ENCODE measurements at regions not wholly inside any gene's neighbourhood (a gene's known extent, or its start where the extent isn't known, plus 50 kb on each side); places are given as distances from the start of the nearest gene placed in this dataset.

DNA sequence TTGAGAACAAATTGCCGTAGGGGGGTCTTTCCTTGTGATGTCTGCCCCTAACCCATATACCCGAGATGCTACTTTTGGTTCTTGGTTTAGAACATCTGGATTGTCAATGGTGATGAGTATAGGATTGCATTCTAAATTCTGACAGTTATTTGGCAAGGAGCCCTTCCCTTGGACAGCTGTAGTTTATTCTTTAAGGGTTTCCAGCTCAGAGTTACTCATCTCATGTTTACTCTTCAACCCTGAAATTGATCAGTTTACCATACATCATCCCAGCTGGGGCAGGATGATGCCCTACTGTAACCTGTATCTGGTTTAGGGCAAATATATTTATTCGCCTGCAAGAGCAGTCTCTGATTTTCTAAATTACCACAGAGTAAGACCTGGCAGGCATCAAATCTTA lies 85.7 kb upstream of the XCR1 start:
- no peak for DNase-seq

DNA sequence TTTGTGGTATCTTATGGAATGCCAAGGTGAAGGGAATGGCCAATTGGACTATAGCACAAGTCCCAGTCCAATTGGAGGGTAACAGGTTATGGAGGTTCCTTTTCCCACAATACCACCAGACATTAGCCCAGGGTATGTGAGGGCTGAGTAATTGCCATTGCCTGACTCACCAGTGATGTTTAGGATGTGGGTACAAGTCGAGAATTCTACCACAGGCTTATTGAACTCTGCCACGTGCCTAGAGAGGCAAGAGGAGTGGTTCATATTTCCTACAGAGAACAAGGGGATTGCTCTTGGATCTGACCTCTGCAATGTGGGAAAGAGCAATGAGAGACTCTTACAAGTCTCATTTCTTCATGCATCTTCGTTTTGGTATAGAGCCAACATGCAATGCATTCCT lies 85.0 kb upstream of the XCR1 start:
- no peak for DNase-seq

DNA sequence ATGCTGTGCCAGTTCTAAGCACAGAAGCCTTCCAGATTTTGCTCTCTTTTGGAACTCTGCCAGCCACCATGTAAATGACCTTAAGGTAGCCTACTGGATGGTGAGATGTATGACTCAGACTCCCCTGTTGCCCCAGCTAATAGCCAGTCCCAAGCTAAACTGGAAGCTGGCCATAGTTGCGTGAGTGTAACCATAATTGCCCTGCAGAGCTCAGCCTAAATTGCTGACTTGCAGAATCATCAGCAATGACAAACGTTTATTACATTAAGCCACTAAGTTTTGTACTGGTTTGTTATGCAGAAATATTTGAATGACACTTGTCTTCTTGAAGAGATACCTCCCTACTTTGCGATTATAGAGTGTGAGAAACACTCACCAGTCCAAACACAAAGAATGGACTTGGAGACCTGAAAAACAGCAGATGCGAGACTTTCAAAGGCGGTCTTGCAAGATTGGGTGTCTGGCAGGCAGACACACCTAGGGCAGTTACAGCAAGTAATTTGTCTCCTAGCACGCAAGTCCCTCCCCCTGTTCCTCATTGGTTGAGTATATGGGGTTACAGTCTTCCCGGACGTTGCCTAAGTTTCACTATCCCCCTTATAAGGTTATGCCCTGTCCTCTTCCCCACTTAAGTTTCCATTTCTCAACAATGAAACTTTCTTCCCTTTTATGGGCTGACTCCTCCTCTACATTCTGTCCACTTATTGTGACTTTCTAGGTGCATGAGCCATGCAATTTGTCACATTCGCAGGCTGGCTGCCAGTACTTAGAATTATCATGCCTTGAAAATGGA lies 83.6 kb upstream of the XCR1 start:
- no peak for DNase-seq

GRCh38 chr3:46107682-46108081 lies 80.4 kb upstream of the XCR1 start:
- no peak for DNase-seq

DNA sequence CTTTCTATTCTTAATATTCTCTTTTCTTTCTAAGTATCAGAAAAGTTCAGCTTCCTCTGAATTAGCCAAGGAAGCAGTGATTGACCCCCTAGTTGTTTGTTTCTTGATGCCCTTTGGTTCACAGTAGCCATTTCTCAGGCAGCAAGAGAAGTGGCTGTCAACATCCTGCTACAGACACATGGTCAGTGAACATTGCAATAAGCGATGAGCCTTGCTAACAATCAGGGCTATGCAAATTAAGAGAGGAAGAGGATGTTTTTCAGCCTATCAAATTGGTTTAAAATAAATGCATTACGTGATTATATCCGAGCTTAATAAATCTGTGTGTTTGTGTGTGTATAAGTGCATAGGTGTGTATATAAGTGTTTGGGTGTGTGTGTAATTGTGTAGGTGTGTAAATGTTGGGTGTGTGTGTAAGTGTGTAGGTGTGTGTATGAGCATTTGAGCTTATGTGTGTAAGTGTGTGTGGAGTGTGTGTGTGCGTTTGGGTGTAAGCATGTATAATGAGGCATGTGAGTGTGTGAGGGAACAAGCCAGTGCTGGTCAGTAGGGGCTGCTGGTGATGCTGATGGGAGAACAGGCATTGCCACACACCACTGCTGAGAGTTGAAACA lies 78.1 kb upstream of the XCR1 start:
- no peak for DNase-seq

DNA sequence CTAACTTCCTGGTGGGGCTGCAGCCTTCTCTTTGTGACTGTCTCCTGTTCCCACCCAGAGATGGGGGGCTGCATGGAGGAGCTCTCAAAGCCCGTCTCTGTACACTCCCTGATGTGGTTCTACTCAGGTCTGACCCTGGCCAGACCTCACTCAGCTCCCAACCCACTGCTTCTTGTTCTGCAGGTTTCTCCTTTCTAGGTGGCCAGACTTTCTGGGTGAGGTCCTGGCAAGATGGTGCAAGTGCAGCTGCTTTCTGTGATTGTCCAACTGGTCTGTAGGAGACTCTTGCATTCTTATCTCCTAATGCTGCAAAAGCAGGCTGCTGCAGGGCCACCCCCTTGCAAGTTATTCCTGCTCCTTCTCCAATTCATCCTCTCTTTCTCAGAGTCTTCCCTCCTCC lies 77.4 kb upstream of the XCR1 start:
- no peak for DNase-seq

DNA sequence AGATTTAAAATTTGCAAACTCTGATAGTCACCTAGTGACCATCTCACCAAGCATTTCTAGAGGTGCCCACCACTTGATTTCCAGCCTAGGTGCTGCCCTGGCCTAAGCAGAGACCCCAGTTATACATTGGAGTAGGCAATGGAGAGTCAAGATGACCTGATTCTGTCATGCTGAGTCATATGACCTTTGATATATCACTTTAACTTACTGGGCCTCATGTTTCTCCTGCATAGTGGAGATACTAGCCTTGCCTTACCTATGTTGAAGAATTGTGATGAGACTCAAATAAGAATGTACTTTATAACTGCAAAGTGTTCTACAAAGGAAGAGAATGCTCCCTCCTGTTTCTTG lies 75.5 kb upstream of the XCR1 start:
- no peak for DNase-seq

DNA sequence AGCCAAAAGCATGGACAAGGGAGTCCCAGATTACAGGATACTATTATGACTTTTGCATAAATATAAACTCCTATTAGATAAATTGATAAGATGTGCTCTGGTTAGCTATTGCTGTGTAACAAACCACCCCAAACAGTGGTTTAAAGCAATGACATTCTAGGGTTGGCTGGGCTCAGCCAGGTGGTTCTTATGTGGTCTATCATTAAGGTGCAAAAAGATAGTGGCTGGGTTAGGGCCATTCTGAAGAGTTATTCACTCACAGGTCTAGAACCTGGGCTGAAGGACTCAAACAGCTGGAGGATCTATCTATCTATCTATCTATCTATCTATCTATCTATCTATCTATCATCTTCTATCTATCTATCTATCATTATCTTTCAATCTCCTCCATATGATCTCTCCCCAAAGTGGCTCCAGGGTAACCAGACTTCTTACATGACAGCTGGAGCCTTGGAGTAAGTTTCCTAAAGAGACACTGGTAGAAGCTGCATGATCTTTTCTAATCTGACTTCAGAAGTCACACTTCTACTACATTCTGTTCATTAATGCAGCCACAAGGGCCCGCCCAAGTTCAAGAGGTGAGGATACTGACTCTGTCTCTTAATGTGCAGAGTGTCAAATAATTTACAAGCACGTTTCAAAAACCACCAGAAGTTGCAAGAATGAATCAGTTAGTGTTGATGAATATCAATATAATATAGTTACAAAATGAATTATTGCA lies 74.9 kb upstream of the XCR1 start:
- no peak for DNase-seq

- no peak for DNase-seq
Measured at GRCh38 chr3:46100812-46101211, 73.5 kb upstream of the XCR1 start.

GRCh38 chr3:46098319-46098761 lies 71.1 kb upstream of the XCR1 start:
- no peak for DNase-seq

DNA sequence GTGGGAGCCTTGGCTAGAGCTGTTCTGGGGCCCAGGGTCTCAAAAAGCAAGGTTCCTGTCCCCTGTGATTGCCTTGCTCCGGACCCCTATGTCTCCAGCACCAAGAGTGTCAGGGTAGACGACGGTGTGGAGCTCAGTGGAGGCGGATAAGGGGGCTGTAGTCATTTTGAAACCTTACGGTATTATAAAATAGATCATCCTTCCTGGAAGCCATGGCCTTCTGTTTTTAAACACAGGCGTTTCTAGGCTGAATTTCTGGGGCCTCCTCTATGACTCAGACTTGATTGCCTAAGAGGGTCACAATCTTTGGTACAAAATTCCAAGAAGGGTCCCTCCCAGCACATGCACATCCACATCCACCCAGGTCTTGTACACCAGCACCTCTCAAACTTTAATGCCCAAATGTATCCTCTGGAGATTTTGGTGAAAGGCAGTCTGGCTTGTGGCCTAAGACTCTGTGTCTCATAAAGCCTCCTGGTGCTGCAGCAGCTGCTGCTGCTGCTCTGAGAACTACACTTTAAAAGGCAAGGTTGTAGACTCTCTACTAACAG lies 70.5 kb upstream of the XCR1 start:
- no peak for DNase-seq

DNA sequence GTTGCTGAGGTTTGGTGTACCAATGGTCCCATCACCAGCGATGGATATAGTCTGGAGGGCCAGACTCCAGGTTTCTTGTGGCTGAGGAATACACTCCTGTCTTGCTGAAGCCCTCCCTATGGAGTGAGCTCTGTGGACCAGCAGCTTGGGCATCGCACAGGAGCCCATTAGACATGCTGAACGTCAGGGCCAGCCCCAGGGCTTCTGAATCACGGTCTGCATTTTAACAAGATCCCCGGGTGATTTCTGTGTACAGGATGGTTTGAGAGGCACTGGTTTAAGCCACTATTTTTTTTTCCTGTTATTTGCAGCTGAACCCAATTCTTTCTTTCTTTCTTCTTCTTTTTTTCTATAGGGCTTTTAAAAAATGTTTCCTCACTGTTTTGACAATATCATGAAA lies 69.5 kb upstream of the XCR1 start:
- DNase-seq, result no peak

GRCh38 chr3:46096336-46096735 lies 69.1 kb upstream of the XCR1 start:
- DNase-seq, result no peak

DNA sequence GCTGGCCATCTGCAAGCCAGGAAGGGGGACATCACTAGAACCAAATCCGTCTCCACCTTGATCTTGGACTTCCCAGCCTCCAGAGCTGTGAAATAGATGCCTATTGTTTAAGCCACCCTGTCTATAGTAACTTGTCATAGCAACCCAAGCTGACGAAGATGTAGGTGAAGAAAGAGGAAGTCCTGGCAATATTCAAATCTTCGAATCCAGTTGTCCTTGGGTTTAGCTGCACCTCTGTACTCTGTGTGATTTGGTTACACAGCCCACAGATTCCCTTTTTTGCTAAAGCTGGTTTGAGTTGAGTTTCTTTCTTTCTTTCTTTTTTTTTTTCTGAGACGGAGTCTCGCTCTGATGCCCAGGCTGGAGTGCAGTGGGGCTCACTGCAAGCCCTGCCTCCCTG lies 68.0 kb upstream of the XCR1 start:
- DNase-seq, result no peak

DNA sequence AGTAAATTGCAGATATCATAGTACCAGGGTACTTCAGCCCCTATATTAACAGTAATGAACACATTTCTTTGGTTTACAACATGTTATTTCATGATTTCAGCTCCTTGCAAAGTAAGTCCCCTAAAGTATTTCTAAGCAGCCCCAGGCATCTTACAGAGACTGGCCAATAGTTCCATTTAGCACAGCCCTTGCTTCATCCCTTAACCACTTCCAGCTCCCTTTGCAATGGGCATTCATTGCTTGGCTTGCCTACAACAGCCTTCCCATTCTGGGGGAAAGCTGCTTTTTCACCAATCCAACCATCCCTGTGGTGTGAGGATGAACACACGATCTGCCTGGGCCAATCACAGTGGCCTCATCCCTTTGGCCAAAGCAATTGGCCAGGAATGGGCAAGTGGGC lies 67.2 kb upstream of the XCR1 start:
- DNase-seq, result no peak

GRCh38 chr3:46093966-46094365 lies 66.7 kb upstream of the XCR1 start:
- no peak for DNase-seq

DNA sequence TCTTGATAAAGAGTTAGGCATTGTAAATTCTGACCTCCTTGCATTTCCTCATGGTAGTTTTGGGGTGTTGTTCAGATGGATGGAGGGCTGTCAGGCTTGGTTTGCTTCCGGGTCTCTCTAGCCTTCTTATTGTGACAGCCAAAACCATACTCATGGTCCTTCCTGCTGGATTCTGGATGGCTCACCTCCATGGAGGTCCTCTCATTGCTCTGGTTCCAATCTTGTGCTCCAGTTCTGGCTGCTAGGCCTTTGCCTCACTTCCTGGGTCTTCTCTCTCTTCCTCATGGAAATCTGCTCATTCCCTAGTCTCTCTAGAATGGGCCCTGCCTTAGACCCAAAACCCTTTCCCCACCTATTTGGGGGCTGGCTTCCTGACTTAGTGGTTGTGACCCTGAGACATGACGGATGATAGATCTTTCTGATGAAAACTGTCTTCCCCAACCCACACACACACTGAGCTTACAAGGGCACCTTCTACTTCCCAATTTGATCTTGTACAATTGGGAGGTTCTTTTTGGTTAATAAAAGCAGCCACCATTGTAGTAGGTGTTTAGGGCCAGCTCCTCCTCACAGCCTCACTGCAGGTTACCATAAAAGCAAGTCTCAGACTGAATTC lies 66.2 kb upstream of the XCR1 start:
- DNase-seq, result no peak

DNA sequence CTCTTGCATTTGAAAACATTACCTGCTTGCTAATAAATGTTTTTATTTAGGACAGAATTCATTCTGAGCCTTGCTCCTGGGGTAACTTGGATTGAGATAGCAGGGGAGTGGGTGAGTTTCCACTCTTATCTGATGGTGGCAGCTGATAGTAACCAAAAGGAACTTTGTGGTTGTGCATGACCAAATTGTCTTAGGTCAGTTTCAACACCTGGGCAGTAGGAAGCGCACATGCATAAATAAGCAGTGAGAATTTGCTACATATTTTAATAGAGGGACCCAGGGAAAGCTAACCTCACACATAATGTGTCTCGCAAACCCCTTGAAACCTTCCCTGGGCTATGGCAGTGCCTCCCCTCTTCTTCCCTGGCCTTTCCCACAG lies 65.4 kb upstream of the XCR1 start:
- DNase-seq, result no peak

DNA sequence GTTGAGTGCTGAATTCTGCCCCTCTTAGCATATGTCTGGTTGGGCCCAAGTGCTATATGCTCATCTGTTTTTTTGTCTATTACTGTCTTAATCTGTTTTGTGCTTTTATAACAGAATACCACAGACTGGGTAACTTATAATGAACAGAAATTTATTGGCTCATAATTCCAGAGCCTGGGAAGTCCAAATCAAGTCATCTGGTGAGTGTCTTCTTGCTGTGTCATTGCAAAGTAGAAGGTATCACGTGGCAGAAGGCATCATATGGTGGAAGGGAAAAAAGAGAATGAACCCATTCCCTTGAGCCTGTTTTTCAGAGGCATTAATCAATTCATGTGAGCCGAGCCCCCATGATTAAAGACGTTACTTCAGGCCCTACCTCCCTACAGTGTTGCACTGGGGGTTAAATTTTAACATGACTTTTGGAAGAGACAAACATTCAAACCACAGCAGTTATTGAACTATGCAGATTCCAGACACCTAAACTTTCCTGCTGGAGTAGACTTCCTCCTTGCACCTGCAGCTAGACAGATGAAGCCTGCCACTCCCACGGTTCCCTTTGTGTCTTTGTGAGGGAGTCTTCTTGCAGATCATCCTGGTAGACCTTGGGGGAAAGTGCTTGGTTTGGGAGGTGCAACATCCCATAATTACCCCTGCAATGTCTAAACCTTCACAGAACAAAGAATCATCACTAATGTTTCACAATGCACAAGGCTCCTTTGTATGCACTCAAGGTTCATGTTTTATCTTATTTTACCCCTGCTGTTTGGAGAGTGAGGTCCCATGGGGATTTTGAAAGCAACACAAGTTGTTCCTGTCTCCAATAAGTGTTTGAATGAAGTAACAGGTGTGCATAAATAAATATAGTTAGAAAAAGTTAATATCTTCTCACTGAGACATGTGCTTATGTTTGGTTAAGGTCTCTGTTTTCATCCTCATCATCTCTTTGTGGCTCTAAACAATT lies 64.7 kb upstream of the XCR1 start:
- no peak for DNase-seq

DNA sequence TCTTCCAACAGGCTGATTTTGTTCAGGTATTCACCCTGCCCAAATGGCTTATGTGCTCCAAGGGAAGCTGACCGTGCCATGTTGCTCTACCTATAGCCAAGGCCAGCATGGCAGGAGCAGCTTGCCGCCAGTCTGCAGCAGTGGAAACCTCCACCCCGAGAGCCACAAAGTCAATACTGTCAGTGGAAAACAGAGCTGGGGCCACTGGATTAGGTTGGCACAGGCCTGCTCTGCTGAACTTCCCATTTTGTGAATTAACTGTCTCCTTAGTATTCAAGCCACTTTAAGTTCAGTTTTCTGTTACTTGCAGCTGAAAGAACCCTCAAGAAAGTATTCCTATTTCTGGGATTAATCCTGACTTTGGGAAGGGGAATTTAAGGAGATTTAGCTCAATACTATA lies 63.8 kb upstream of the XCR1 start:
- no peak for DNase-seq

- no peak for DNase-seq
Measured at GRCh38 chr3:46090161-46090591, 62.9 kb upstream of the XCR1 start.

Data from NCI-H526 treated with DMSO at 0.1 percent for 48 hours (cell line).